IMR-90 (cell line): ENCODE measurements at regions not wholly inside any gene's neighbourhood (a gene's known extent, or its start where the extent isn't known, plus 50 kb on each side); places are given as distances from the start of the nearest gene placed in this dataset.
A peak's percentile ranks its signal among the peaks of the same experiment; 100 is the strongest.

Experiments used
- ATAC-seq: fragments of 200-7000 bp; cut with Tn5 transposase; 2 replicates; pipeline ENCODE4 v1.9.1; 2020; ENCODE audit warnings: low read depth, mild to moderate bottlenecking, moderate library complexity
- BruUV-seq: library from RNA; stranded (reverse); fragments of 400-500 nt; replicated peaks from 2 replicates; lab custom pipeline; 2021; lab: Mats Ljungman, UMichigan
- CTCF ChIA-PET: fragments of 300-600 bp; formaldehyde crosslinking; extraction: SDS; loops from one replicate; lab custom pipeline; 2021; ENCODE audit warnings: antibody characterized with exemption; lab: Yijun Ruan, JAX
- POLR2A ChIA-PET: fragments of 300-600 bp; sonication (Branson Sonifier 250); formaldehyde crosslinking; loops from one replicate; lab custom pipeline; 2022; ENCODE audit warnings: antibody characterized with exemption; ENCODE audit not compliant: unreplicated experiment; lab: Charles Lee
- DNase-seq: peaks from one replicate; pipeline ENCODE4 v3.0.0; 2013
- H2AFZ ChIP-seq: replicated peaks from 2 replicates; pipeline ENCODE3; 2013; ENCODE audit warnings: low read length, mild to moderate bottlenecking; ENCODE audit not compliant: poor library complexity
- H2AK5ac ChIP-seq: 2 replicates; pipeline ENCODE4 v1.6.1; 2013; ENCODE audit warnings: low read depth, low read length, inconsistent platforms
- H2AK9ac ChIP-seq: replicated peaks from 2 replicates; pipeline ENCODE3; 2013; ENCODE audit warnings: mild to moderate bottlenecking, low read depth, low read length, moderate library complexity; ENCODE audit not compliant: poor library complexity
- H2BK120ac ChIP-seq: 2 replicates; pipeline ENCODE4 v1.6.1; 2013; ENCODE audit warnings: low read depth, low read length, inconsistent platforms
- H2BK15ac ChIP-seq: 3 replicates; pipeline ENCODE4 v1.6.1; 2013; ENCODE audit warnings: low read depth, low read length, inconsistent platforms
- H2BK20ac ChIP-seq: 2 replicates; pipeline ENCODE4 v1.6.1; 2013; ENCODE audit warnings: low read depth, mild to moderate bottlenecking, inconsistent platforms, low read length, moderate library complexity
- H2BK5ac ChIP-seq: 2 replicates; pipeline ENCODE4 v1.6.1; 2013; ENCODE audit warnings: mild to moderate bottlenecking, low read depth, low read length, inconsistent platforms; ENCODE audit not compliant: poor library complexity, severe bottlenecking
- H3K14ac ChIP-seq: replicated peaks from 2 replicates; pipeline ENCODE4 v1.6.1; 2013; ENCODE audit warnings: low read depth, low read length, inconsistent platforms
- H3K18ac ChIP-seq: 2 replicates; pipeline ENCODE4 v1.6.1; 2013; ENCODE audit warnings: low read depth, low read length, control low read depth
- H3K23ac ChIP-seq: 2 replicates; pipeline ENCODE4 v1.6.1; 2013; ENCODE audit warnings: low read depth, low read length, inconsistent platforms
- H3K27ac ChIP-seq: 2 replicates; pipeline ENCODE4 v1.5.1; 2013; ENCODE audit warnings: mild to moderate bottlenecking, control low read depth, low read length; ENCODE audit not compliant: insufficient read depth
- H3K27me3 ChIP-seq: 2 replicates; pipeline ENCODE4 v1.6.1; 2013; ENCODE audit warnings: low read length; ENCODE audit not compliant: control insufficient read depth, insufficient read depth
- H3K36me3 ChIP-seq: 2 replicates; pipeline ENCODE4 v1.6.1; 2013; ENCODE audit warnings: low read length, mixed read lengths; ENCODE audit not compliant: control insufficient read depth, insufficient read depth
- H3K4ac ChIP-seq: 2 replicates; pipeline ENCODE4 v1.6.1; 2013; ENCODE audit warnings: low read depth, low read length, inconsistent platforms
- H3K4me1 ChIP-seq: 2 replicates; pipeline ENCODE4 v1.6.1; 2013; ENCODE audit warnings: low read length, mixed read lengths; ENCODE audit not compliant: control insufficient read depth, insufficient read depth
- H3K4me2 ChIP-seq: 2 replicates; pipeline ENCODE4 v1.6.1; 2013; ENCODE audit warnings: low read depth, mild to moderate bottlenecking, control low read depth, low read length, moderate library complexity
- H3K4me3 ChIP-seq: 2 replicates; pipeline ENCODE4 v1.5.1; 2013; ENCODE audit warnings: low read depth, mild to moderate bottlenecking, control low read depth, low read length, moderate library complexity; ENCODE audit not compliant: insufficient read depth
- H3K56ac ChIP-seq: 2 replicates; pipeline ENCODE4 v1.6.1; 2013; ENCODE audit warnings: low read length, inconsistent platforms; ENCODE audit not compliant: insufficient read depth; ENCODE audit errors: extremely low read depth
- H3K79me1 ChIP-seq, 2 experiments: 2 replicates each; pipeline ENCODE4 v1.6.1; 2013; ENCODE audit warnings: low read length in 2 of 2, inconsistent platforms in 1 of 2, low read depth in 1 of 2
- H3K9ac ChIP-seq: 2 replicates; pipeline ENCODE4 v1.6.1; 2013; ENCODE audit warnings: low read depth, low read length, control low read depth
- H3K9me1 ChIP-seq: 2 replicates; pipeline ENCODE4 v1.6.1; 2013; ENCODE audit warnings: low read length, inconsistent platforms; ENCODE audit not compliant: insufficient read depth
- H3K9me3 ChIP-seq: 2 replicates; pipeline ENCODE4 v1.6.1; 2013; ENCODE audit warnings: low read length; ENCODE audit not compliant: control insufficient read depth, insufficient read depth
- H4K20me1 ChIP-seq: 2 replicates; pipeline ENCODE4 v1.6.1; 2013; ENCODE audit warnings: low read length, inconsistent platforms; ENCODE audit not compliant: insufficient read depth
- H4K5ac ChIP-seq: 2 replicates; pipeline ENCODE4 v1.6.1; 2013; ENCODE audit warnings: mild to moderate bottlenecking, low read depth, low read length, control low read depth
- H4K8ac ChIP-seq, 2 experiments: 2 replicates each; pipeline ENCODE4 v1.6.1; 2013; ENCODE audit warnings: low read depth in 2 of 2, low read length in 2 of 2, control low read depth in 1 of 2, inconsistent platforms in 1 of 2
- H4K91ac ChIP-seq: 2 replicates; pipeline ENCODE4 v1.6.1; 2013; ENCODE audit warnings: low read depth, low read length, inconsistent platforms; ENCODE audit not compliant: insufficient read depth
- FOS ChIP-seq: fragments of 150-350 bp; IDR thresholded peaks from 2 replicates; pipeline ENCODE4 v1.6.1; 2016; ENCODE audit warnings: low read depth, low read length
- MAZ ChIP-seq: IDR thresholded peaks from 2 replicates; pipeline ENCODE4 v1.6.1; 2012; ENCODE audit warnings: low read depth, mild to moderate bottlenecking, low read length, improper control_type of control experiment, moderate library complexity, borderline replicate concordance
- WGBS, 2 experiments: methylation state at CpG; one replicate each; pipeline versions ENCODE4 v1.1.5 to v1.1.7; 2013; ENCODE audit warnings: missing lambda C conversion rate in 2 of 2; ENCODE audit not compliant: insufficient read length in 1 of 2; ENCODE audit errors: extremely low coverage in 2 of 2; 5-methylcytosine and 5-hydroxymethylcytosine counted together
- dilution Hi-C: fragments of 300-500 bp; cut with HindIII; formaldehyde crosslinking; loops from one replicate; pipeline ENCODE4 v1.14.3; 2018; ENCODE audit warnings: low sequenced_read_pairs; ENCODE audit not compliant: unreplicated experiment
- in situ Hi-C: fragments of 300-500 bp; cut with MboI; formaldehyde crosslinking; loops from 3 replicates; pipeline ENCODE4 v1.14.3; 2019; ENCODE audit warnings: low sequenced_read_pairs, inconsistent platforms, mixed read lengths
- intact Hi-C: fragments of 100-400 bp; cut with micrococcal nuclease; formaldehyde crosslinking; loops from 2 replicates; pipeline ENCODE4 v1.10.0; 2022

- H2BK15ac ChIP-seq, result 0 out of 3 replicates have a peak overlapping the region, but pooled peaks have one; percentile 28
- no peak overlapping the region for H3K56ac ChIP-seq
- no peak overlapping the region for H2AK9ac ChIP-seq
- peak overlapping the region; percentile 58 for H2BK120ac ChIP-seq
- no peak overlapping the region for H2BK5ac ChIP-seq
- intact Hi-C loops (loop anchor here (5.0 to 10.0 kb wide), 2 partner anchors 236 to 436 kb away; partner anchors contain the start of gene TBX3), dilution Hi-C loops (no loop called here), in situ Hi-C loops (no loop called here)
- no peaks in the 10 kb centered on the region for H3K27me3 ChIP-seq
- H3K23ac ChIP-seq, result no peak overlapping the region
- H3K27ac ChIP-seq, result no peak overlapping the region
- H2BK20ac ChIP-seq, result peak overlapping the region; percentile 53
- TF ChIP-seq FOS (0 out of 2 replicates have a peak, but pooled peaks have one; percentile 19), MAZ (no peak)
- no peaks in the 10 kb centered on the region for H4K20me1 ChIP-seq
- H4K5ac ChIP-seq, result peak overlapping the region; percentile 8; the same call in 1 of the 2 replicates
- H2AFZ ChIP-seq, result no peak overlapping the region
- peaks cover 0 to 3% of the 10 kb centered on the region in 2 experiments; a peak in 1 of 4 replicates for H3K79me1 ChIP-seq
- H4K91ac ChIP-seq, result no peak overlapping the region
- no CpG with 5 or more reads among the region's 3 CpGs for WGBS, 2 experiments
- ChIA-PET POLR2A (interaction anchor here (1.3 kb wide), 1 partner anchor 235 kb away, joined by 4 read pairs; the partner anchor contains the start of gene TBX3), CTCF (interaction anchor here (0.5 to 1.3 kb wide), 3 partner anchors 23 to 1210 kb away, joined by 3 to 4 read pairs (median 3); no protein-coding TSS in a partner anchor)
- H3K9ac ChIP-seq, result no peak overlapping the region
- BruUV-seq, result no TSS peak
- H3K14ac ChIP-seq, result peak overlapping the region; percentile 18
- H3K18ac ChIP-seq, result peak overlapping the region; percentile 27; the same call in 1 of the 2 replicates
- H2AK5ac ChIP-seq, result peak overlapping the region; percentile 65; the same call in 1 of the 2 replicates
- no peaks in the 10 kb centered on the region for H3K36me3 ChIP-seq
- peak overlapping the region in 1 of 2 experiments; percentile 56; a peak in 2 of 4 replicates for H4K8ac ChIP-seq
- peaks cover 18% of the 10 kb centered on the region for H3K9me1 ChIP-seq
- H3K4me1 ChIP-seq, result peaks cover 23% of the 10 kb centered on the region
- peak; percentile 71 for ATAC-seq
- H3K4me3 ChIP-seq, result no peak overlapping the region
- H3K9me3 ChIP-seq, result peaks cover 3% of the 10 kb centered on the region; the same call in 1 of the 2 replicates
- H3K4me2 ChIP-seq, result 0 out of 2 replicates have a peak overlapping the region, but pooled peaks have one; percentile 64
- DNase-seq, result peak; percentile 72
- H3K4ac ChIP-seq, result peak overlapping the region; percentile 7; the same call in 1 of the 2 replicates
Observed at GRCh38 chr12:114918535-114919233, 234.7 kb upstream of the TBX3 start.
